Transverse colon (tissue), 4 donors: ENCODE measurements at regions not wholly inside any gene's neighbourhood (a gene's known extent, or its start where the extent isn't known, plus 50 kb on each side); places are given as distances from the start of the nearest gene placed in this dataset.

Experiments used
- DNase-seq: peaks from one replicate; pipeline ENCODE4 v3.0.0-alpha.2; 2019
- H3K27ac ChIP-seq, 4 donors: fragments of 200-600 bp; sonication (generic); 2 replicates each; pipeline ENCODE4 v1.5.1; 2016 to 2018; ENCODE audit warnings: inconsistent platforms in 4 of 4
- H3K27me3 ChIP-seq: fragments of 200-600 bp; sonication (generic); 2 replicates; pipeline ENCODE4 v1.5.1; 2017; ENCODE audit warnings: inconsistent platforms
- H3K36me3 ChIP-seq, 4 donors: fragments of 200-600 bp; sonication (generic); 2 replicates each; pipeline ENCODE4 v1.5.1; 2017 to 2019; ENCODE audit warnings: inconsistent platforms in 4 of 4
- H3K4me1 ChIP-seq, 4 donors: fragments of 200-600 bp; sonication (generic); 2 replicates each; pipeline ENCODE4 v1.5.1; 2017 to 2020; ENCODE audit warnings: inconsistent platforms in 4 of 4
- H3K4me3 ChIP-seq, 4 donors: fragments of 200-600 bp; sonication (generic); 1 replicate in 1 of 4; 2 replicates in 3 of 4; pipeline versions ENCODE4 v1.5.1 to v1.6.1; 2017 to 2019; ENCODE audit warnings: inconsistent platforms in 4 of 4
- H3K9me3 ChIP-seq, 2 donors: fragments of 200-600 bp; sonication (generic); 2 replicates each; pipeline ENCODE4 v1.5.1; 2017 to 2019; ENCODE audit warnings: inconsistent platforms in 2 of 2
- EP300 ChIP-seq: sonication (generic); formaldehyde crosslinking; IDR thresholded peaks from one replicate; pipeline ENCODE4 v1.6.1; 2017; ENCODE audit warnings: antibody characterized with exemption, low read depth
- POLR2A ChIP-seq: fragments of 450-650 bp; IDR thresholded peaks from one replicate; pipeline ENCODE4 v1.6.1; 2016; ENCODE audit warnings: antibody characterized with exemption, mild to moderate bottlenecking, moderate library complexity
- POLR2AphosphoS5 ChIP-seq, 3 donors: sonication (generic); formaldehyde crosslinking; IDR thresholded peaks; one replicate each; pipeline ENCODE4 v1.6.1; 2016; ENCODE audit warnings: antibody characterized with exemption in 3 of 3
- WGBS, 2 donors: methylation state at CpG; one replicate each; pipeline ENCODE4 v1.1.5; 2018; ENCODE audit warnings: low coverage in 1 of 2; 5-methylcytosine and 5-hydroxymethylcytosine counted together
- in situ Hi-C, 4 donors: fragments of 200-750 bp; cut with MboI; loops; one replicate each; pipeline versions ENCODE4 v1.15.0 to v1.15.1; 2017; ENCODE audit warnings: low sequenced_read_pairs in 3 of 4, low pct_ligation_motif_present in 1 of 4, low pct_unique_long_range_greater_than_20kb in 1 of 4
- intact Hi-C: fragments of 100-400 bp; cut with DNase I; formaldehyde crosslinking; loops from one replicate; pipeline ENCODE4 v1.15.1; 2023; ENCODE audit warnings: low total_unique reads
- TF ChIP-seq, protein P1 (sequence below), 5 experiments: fragments of 200-600 bp in 3 of 5; fragments of 450-650 bp in 2 of 5; sonication (generic) in 3 of 5; IDR thresholded peaks; 1 replicate in 2 of 5; 2 replicates in 3 of 5; pipeline ENCODE4 v1.5.1; 2016 to 2017; ENCODE audit warnings: antibody characterized with exemption in 5 of 5, inconsistent platforms in 3 of 5, mild to moderate bottlenecking in 2 of 5, moderate library complexity in 1 of 5

DNA sequence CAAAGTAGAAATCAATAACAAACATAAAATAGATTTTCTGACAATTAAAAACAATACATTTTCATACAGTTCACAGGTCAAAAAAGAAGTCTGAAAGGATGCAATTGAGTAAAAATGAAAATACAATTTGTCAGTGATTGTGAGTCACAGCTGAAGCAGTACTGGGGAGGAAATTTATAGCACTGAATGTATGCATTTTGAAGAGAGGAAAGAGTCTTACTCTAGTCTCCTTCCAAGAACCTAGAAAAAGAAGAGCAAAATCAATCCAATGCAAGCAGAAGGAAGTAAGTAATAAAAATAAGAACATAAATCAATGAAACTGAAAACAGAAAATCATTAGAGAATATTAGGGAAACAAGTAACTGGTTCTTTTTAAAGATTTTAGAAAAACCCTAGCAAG lies 507.2 kb upstream of the IGFBP3 start:
- no peaks in the 10 kb centered on the region for H3K27me3 ChIP-seq
- TF ChIP-seq POLR2A (no peak), EP300 (no peak), POLR2AphosphoS5 (IDR thresholded peaks at IDR 0.05) (no peak)
- TF ChIP-seq, protein P1, sequence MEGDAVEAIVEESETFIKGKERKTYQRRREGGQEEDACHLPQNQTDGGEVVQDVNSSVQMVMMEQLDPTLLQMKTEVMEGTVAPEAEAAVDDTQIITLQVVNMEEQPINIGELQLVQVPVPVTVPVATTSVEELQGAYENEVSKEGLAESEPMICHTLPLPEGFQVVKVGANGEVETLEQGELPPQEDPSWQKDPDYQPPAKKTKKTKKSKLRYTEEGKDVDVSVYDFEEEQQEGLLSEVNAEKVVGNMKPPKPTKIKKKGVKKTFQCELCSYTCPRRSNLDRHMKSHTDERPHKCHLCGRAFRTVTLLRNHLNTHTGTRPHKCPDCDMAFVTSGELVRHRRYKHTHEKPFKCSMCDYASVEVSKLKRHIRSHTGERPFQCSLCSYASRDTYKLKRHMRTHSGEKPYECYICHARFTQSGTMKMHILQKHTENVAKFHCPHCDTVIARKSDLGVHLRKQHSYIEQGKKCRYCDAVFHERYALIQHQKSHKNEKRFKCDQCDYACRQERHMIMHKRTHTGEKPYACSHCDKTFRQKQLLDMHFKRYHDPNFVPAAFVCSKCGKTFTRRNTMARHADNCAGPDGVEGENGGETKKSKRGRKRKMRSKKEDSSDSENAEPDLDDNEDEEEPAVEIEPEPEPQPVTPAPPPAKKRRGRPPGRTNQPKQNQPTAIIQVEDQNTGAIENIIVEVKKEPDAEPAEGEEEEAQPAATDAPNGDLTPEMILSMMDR (IDR thresholded peaks at IDR 0.05), result no peak
- H3K36me3 ChIP-seq, result no peaks in the 10 kb centered on the region
- H3K4me1 ChIP-seq, result no peaks in the 10 kb centered on the region
- no peaks in the 10 kb centered on the region for H3K9me3 ChIP-seq
- intact Hi-C loops (no loop called here), in situ Hi-C loops (no loop called here)
- no peak for DNase-seq
- H3K27ac ChIP-seq, result no peak overlapping the region
- no peak overlapping the region for H3K4me3 ChIP-seq

GRCh38 chr7:46424934-46425333 lies 503.9 kb upstream of the IGFBP3 start:
- intact Hi-C loops (no loop called here), in situ Hi-C loops (no loop called here)
- Histone ChIP-seq H3K9me3 (no peaks in the 10 kb centered on the region), H3K27me3 (no peaks in the 10 kb centered on the region), H3K36me3 (no peaks in the 10 kb centered on the region), H3K4me1 (no peaks in the 10 kb centered on the region), H3K27ac (no peak overlapping the region), H3K4me3 (no peak overlapping the region)
- TF ChIP-seq POLR2A, result no peak
- no peak for TF ChIP-seq POLR2AphosphoS5 (IDR thresholded peaks at IDR 0.05)
- no peak for TF ChIP-seq EP300
- TF ChIP-seq, protein P1 (IDR thresholded peaks at IDR 0.05), result no peak
- 80 to 83% methylated on average over 1 of the region's 1 CpG for WGBS, 2 donors
- no peak for DNase-seq

DNA sequence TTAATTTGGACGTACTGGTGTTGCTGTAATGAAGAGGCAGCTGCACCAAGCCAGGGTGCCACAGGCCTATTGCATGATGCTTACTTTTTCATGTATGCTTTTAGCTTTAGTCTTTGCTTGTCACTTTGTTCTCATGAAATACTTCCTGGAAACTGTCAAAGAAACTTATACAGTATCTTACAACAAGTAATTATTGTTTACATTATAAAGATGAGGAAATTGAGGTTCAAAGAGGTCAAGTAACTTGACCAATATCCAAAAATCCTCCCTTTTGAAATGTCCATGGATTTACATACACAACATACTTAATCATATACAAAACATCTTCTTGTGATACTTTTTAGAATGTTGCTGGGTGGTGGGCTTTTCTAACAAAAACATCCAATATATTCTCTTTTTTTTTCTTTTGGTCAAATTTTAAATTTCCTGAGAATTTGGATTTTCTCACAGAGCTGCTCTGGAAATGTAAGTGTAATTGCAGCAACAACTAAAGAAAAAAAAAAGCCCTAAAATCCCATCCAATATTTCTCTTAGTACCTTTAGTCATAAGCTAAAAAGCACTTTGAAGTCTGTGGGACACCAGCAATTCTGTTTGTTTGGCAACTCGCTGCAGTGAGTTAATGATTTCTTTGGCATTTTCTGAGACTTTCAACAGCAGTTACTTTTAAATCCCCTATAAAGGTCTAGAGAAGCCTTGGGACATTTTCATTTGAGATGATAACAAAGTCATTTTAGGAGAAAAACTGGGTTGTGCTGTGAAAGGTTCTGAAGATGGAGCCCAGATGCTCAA lies 500.6 kb upstream of the IGFBP3 start:
- 50 to 60% methylated on average over 2 of the region's 2 CpGs for WGBS, 2 donors
- in situ Hi-C loops, result no loop called here
- Histone ChIP-seq H3K36me3 (no peaks in the 10 kb centered on the region), H3K4me1 (no peaks in the 10 kb centered on the region), H3K27me3 (no peaks in the 10 kb centered on the region), H3K27ac (no peak overlapping the region), H3K4me3 (no peak overlapping the region), H3K9me3 (no peaks in the 10 kb centered on the region)
- intact Hi-C loops, result no loop called here
- no peak for TF ChIP-seq EP300
- no peak for TF ChIP-seq POLR2A
- TF ChIP-seq POLR2AphosphoS5 (IDR thresholded peaks at IDR 0.05), result no peak
- TF ChIP-seq, protein P1 (IDR thresholded peaks at IDR 0.05), result no peak
- no peak for DNase-seq

DNA sequence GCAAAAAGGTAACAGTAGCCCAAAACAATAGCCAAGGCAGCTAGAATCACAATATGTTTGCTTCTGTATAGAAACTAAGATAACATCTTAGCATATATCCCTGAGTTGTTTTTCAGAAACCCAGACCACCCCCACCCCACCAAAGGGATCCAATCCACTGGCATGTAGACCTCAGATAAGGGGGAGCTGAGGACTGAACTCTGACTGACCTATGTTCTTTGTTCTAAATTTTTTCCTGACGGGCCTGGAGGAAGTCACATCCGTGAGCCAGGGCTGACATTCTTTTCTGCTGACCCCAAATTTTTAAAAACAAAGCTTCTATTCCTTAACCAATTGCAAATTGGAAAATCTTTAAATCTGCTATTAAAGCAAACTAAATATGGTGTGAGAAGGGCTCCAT lies 493.9 kb upstream of the IGFBP3 start:
- in situ Hi-C loops (no loop called here), intact Hi-C loops (no loop called here)
- no peaks in the 10 kb centered on the region for H3K4me1 ChIP-seq
- H3K36me3 ChIP-seq, result no peaks in the 10 kb centered on the region
- H3K4me3 ChIP-seq, result no peak overlapping the region
- TF ChIP-seq EP300, result no peak
- no peak for TF ChIP-seq POLR2AphosphoS5 (IDR thresholded peaks at IDR 0.05)
- TF ChIP-seq, protein P1 (IDR thresholded peaks at IDR 0.05), result no peak
- TF ChIP-seq POLR2A, result no peak
- no peak overlapping the region for H3K27ac ChIP-seq
- H3K27me3 ChIP-seq, result no peaks in the 10 kb centered on the region
- no peaks in the 10 kb centered on the region for H3K9me3 ChIP-seq
- no peak for DNase-seq
- 58% methylated on average over 2 of the region's 2 CpGs; no CpG with 5 or more reads in 1 of the 2 donors for WGBS, 2 donors
